ENCODE measurements at regions not wholly inside any gene's neighbourhood (a gene's known extent, or its start where the extent isn't known, plus 50 kb on each side); places are given as distances from the start of the nearest gene placed in this dataset.

GRCh38 chr2:58308435-58308834 is 67.3 kb upstream of the FANCL start:
- Histone ChIP-seq H3K9me3 (ENCODE audit: insufficient read depth, low read length) (peaks cover 8% of the 10 kb centered on the region; the same call in 1 of the 2 replicates), H3K9ac (ENCODE audit: insufficient read length, low read depth) (no peak overlapping the region), H3K4me1 (ENCODE audit: insufficient read depth, insufficient read length) (no peaks in the 10 kb centered on the region), H3K36me3 (ENCODE audit: insufficient read depth, insufficient read length, low read length) (no peaks in the 10 kb centered on the region), H3K4me3 (ENCODE audit: insufficient read length, low read depth) (no peak overlapping the region), H3K27me3 (ENCODE audit: insufficient read depth, insufficient read length) (no peaks in the 10 kb centered on the region)
- DNase-seq (ENCODE audit: low read depth, low spot score), result no peak
- TF ChIP-seq ZNF274 (IDR thresholded peaks at IDR 0.05; ENCODE audit: low read depth, low read length), result no peak

GRCh38 chr2:58304843-58305242 is 63.7 kb upstream of the FANCL start:
- no peaks in the 10 kb centered on the region for H3K36me3 ChIP-seq (ENCODE audit: insufficient read depth, insufficient read length, low read length)
- no peaks in the 10 kb centered on the region for H3K27me3 ChIP-seq (ENCODE audit: insufficient read depth, insufficient read length)
- TF ChIP-seq YY1 (IDR thresholded peaks at IDR 0.05; ENCODE audit: insufficient read depth, insufficient read length) (no peak), SUZ12 (IDR thresholded peaks at IDR 0.05; ENCODE audit: extremely low read depth, insufficient read depth, insufficient read length) (no peak), ZNF274 (IDR thresholded peaks at IDR 0.05; ENCODE audit: low read depth, low read length) (no peak)
- H3K9me3 ChIP-seq (ENCODE audit: insufficient read depth, low read length), result peaks cover 16% of the 10 kb centered on the region; the same call in 1 of the 2 replicates
- no peak overlapping the region for H3K9ac ChIP-seq (ENCODE audit: insufficient read length, low read depth)
- H3K4me1 ChIP-seq (ENCODE audit: insufficient read depth, insufficient read length), result no peaks in the 10 kb centered on the region
- DNase-seq (ENCODE audit: low read depth, low spot score), result peak; percentile 36
- no peak overlapping the region for H3K4me3 ChIP-seq (ENCODE audit: insufficient read length, low read depth)

GRCh38 chr2:58299123-58299522 is 58.0 kb upstream of the FANCL start:
- Histone ChIP-seq H3K4me1 (ENCODE audit: insufficient read depth, insufficient read length) (no peaks in the 10 kb centered on the region), H3K36me3 (ENCODE audit: insufficient read depth, insufficient read length, low read length) (no peaks in the 10 kb centered on the region), H3K4me3 (ENCODE audit: insufficient read length, low read depth) (no peak overlapping the region), H3K9me3 (ENCODE audit: insufficient read depth, low read length) (peaks cover 16% of the 10 kb centered on the region; the same call in 1 of the 2 replicates), H3K9ac (ENCODE audit: insufficient read length, low read depth) (no peak overlapping the region), H3K27me3 (ENCODE audit: insufficient read depth, insufficient read length) (no peaks in the 10 kb centered on the region)
- DNase-seq (ENCODE audit: low read depth, low spot score), result no peak
- TF ChIP-seq SUZ12 (IDR thresholded peaks at IDR 0.05; ENCODE audit: extremely low read depth, insufficient read depth, insufficient read length), result no peak
- TF ChIP-seq YY1 (IDR thresholded peaks at IDR 0.05; ENCODE audit: insufficient read depth, insufficient read length), result no peak
- TF ChIP-seq ZNF274 (IDR thresholded peaks at IDR 0.05; ENCODE audit: low read depth, low read length), result no peak

- Histone ChIP-seq H3K4me1 (ENCODE audit: insufficient read depth, insufficient read length) (no peaks in the 10 kb centered on the region), H3K4me3 (ENCODE audit: insufficient read length, low read depth) (no peak overlapping the region), H3K9ac (ENCODE audit: insufficient read length, low read depth) (no peak overlapping the region), H3K36me3 (ENCODE audit: insufficient read depth, insufficient read length, low read length) (no peaks in the 10 kb centered on the region), H3K27me3 (ENCODE audit: insufficient read depth, insufficient read length) (no peaks in the 10 kb centered on the region), H3K9me3 (ENCODE audit: insufficient read depth, low read length) (no peaks in the 10 kb centered on the region)
- no peak for DNase-seq (ENCODE audit: low read depth, low spot score)
- no peak for TF ChIP-seq YY1 (IDR thresholded peaks at IDR 0.05; ENCODE audit: insufficient read depth, insufficient read length)
- no peak for TF ChIP-seq ZNF274 (IDR thresholded peaks at IDR 0.05; ENCODE audit: low read depth, low read length)
- no peak for TF ChIP-seq SUZ12 (IDR thresholded peaks at IDR 0.05; ENCODE audit: extremely low read depth, insufficient read depth, insufficient read length)
Observed at GRCh38 chr2:58293056-58293455, 51.9 kb upstream of the FANCL start.

DNA sequence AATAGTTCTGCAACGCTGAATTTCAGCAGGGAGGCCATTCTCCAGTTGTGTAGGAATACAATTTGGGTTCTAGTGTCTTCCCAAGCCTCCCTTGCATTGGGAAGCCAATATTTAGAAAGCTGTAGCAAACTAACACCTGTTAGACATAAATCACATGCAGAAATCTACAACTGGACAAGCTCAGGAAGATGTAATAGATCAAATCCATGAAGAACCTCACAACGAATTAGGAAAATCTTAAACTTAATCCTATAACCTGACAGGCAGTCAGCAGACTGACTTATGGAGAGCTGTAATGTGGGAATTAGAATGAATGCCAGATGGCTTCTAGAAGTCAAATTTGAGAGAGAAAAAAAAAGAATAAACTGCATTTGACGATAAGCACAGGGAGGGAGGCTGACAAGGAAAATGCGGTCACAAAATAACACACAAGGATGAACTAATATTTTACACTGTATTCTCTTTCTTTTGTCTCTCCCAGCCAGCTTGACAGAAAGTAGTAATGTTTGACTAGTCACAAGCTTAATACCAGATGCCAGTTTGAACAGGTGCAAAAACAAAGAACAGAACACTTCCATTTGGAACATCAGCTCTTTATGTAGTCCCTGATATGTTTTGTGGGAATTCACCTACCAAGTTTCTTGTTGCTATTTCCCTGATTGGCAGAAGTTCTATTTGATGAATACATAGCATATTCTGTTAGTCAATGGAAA is 50.8 kb upstream of the FANCL start:
- Histone ChIP-seq H3K27me3 (ENCODE audit: insufficient read depth, insufficient read length) (no peaks in the 10 kb centered on the region), H3K36me3 (ENCODE audit: insufficient read depth, insufficient read length, low read length) (no peaks in the 10 kb centered on the region), H3K4me1 (ENCODE audit: insufficient read depth, insufficient read length) (no peaks in the 10 kb centered on the region), H3K9ac (ENCODE audit: insufficient read length, low read depth) (no peak overlapping the region), H3K4me3 (ENCODE audit: insufficient read length, low read depth) (no peak overlapping the region), H3K9me3 (ENCODE audit: insufficient read depth, low read length) (no peaks in the 10 kb centered on the region)
- no peak for DNase-seq (ENCODE audit: low read depth, low spot score)
- TF ChIP-seq ZNF274 (IDR thresholded peaks at IDR 0.05; ENCODE audit: low read depth, low read length) (no peak), YY1 (IDR thresholded peaks at IDR 0.05; ENCODE audit: insufficient read depth, insufficient read length) (no peak)
